H9 (cell line): ENCODE measurements at regions not wholly inside any gene's neighbourhood (a gene's known extent, or its start where the extent isn't known, plus 50 kb on each side); places are given as distances from the start of the nearest gene placed in this dataset.

Experiments
- DNase-seq: peaks from one replicate; pipeline ENCODE4 v3.0.0-alpha.2; 2017
- H2AFZ ChIP-seq: one replicate; pipeline ENCODE4 v1.6.1; 2013; ENCODE audit warnings: mild to moderate bottlenecking, low read length, control low read depth, moderate library complexity
- H2AK5ac ChIP-seq: 2 replicates; pipeline ENCODE4 v1.6.1; 2013; ENCODE audit warnings: low read length, control low read depth, mixed read lengths; ENCODE audit not compliant: insufficient read length
- H2BK120ac ChIP-seq: one replicate; pipeline ENCODE4 v1.6.1; 2013; ENCODE audit warnings: low read depth, mild to moderate bottlenecking, low read length, control low read depth, inconsistent platforms; ENCODE audit not compliant: poor library complexity, severe bottlenecking
- H2BK12ac ChIP-seq: 2 replicates; pipeline ENCODE4 v1.6.1; 2013; ENCODE audit warnings: low read length, control low read depth, mixed read lengths, low read depth; ENCODE audit not compliant: insufficient read length
- H2BK15ac ChIP-seq: 2 replicates; pipeline ENCODE4 v1.6.1; 2013; ENCODE audit warnings: low read depth, low read length, control low read depth
- H2BK20ac ChIP-seq: one replicate; pipeline ENCODE4 v1.6.1; 2013; ENCODE audit warnings: low read depth, mild to moderate bottlenecking, low read length, control low read depth, inconsistent platforms; ENCODE audit not compliant: poor library complexity, severe bottlenecking
- H2BK5ac ChIP-seq: 2 replicates; pipeline ENCODE4 v1.6.1; 2013; ENCODE audit warnings: low read length, control low read depth, mixed read lengths; ENCODE audit not compliant: insufficient read length
- H3K14ac ChIP-seq: 2 replicates; pipeline ENCODE4 v1.6.1; 2013; ENCODE audit warnings: low read length, control low read depth; ENCODE audit not compliant: insufficient read depth
- H3K18ac ChIP-seq: 2 replicates; pipeline ENCODE4 v1.6.1; 2013; ENCODE audit warnings: low read depth, mild to moderate bottlenecking, mixed read lengths, low read length, control low read depth; ENCODE audit not compliant: insufficient read length
- H3K23ac ChIP-seq: 2 replicates; pipeline ENCODE4 v1.6.1; 2013; ENCODE audit warnings: low read length, control low read depth, mixed read lengths, low read depth; ENCODE audit not compliant: insufficient read length
- H3K23me2 ChIP-seq: 2 replicates; pipeline ENCODE4 v1.6.1; 2013; ENCODE audit warnings: low read depth, mild to moderate bottlenecking, mixed read lengths, low read length, control low read depth; ENCODE audit not compliant: insufficient read length, poor library complexity, severe bottlenecking
- H3K27ac ChIP-seq: 2 replicates; pipeline ENCODE4 v1.5.1; 2013; ENCODE audit warnings: low read length, control low read depth, mixed read lengths, low read depth; ENCODE audit not compliant: insufficient read length
- H3K27me3 ChIP-seq: 2 replicates; pipeline ENCODE4 v1.6.1; 2013; ENCODE audit warnings: low read length, control low read depth, inconsistent platforms; ENCODE audit not compliant: insufficient read depth
- H3K4ac ChIP-seq: 2 replicates; pipeline ENCODE4 v1.6.1; 2013; ENCODE audit warnings: low read depth, mild to moderate bottlenecking, control low read depth, inconsistent platforms, low read length, moderate library complexity
- H3K4me1 ChIP-seq: 2 replicates; pipeline ENCODE4 v1.6.1; 2013; ENCODE audit warnings: low read length, control low read depth, inconsistent platforms; ENCODE audit not compliant: insufficient read depth
- H3K4me2 ChIP-seq: 2 replicates; pipeline ENCODE4 v1.6.1; 2013; ENCODE audit warnings: low read length, control low read depth, mixed read lengths; ENCODE audit not compliant: insufficient read length, insufficient read depth
- H3K56ac ChIP-seq: 2 replicates; pipeline ENCODE4 v1.6.1; 2013; ENCODE audit warnings: low read depth, mild to moderate bottlenecking, mixed read lengths, low read length, control low read depth; ENCODE audit not compliant: insufficient read length
- H3K79me1 ChIP-seq: 2 replicates; pipeline ENCODE4 v1.6.1; 2013; ENCODE audit warnings: low read depth, mild to moderate bottlenecking, moderate library complexity, low read length, control low read depth, inconsistent platforms; ENCODE audit not compliant: insufficient read depth, poor library complexity, severe bottlenecking
- H3K79me2 ChIP-seq: 2 replicates; pipeline ENCODE4 v1.6.1; 2013; ENCODE audit warnings: low read length, control low read depth, inconsistent platforms; ENCODE audit not compliant: insufficient read depth
- H3K9ac ChIP-seq: 2 replicates; pipeline ENCODE4 v1.6.1; 2013; ENCODE audit warnings: low read length, control low read depth, mixed read lengths; ENCODE audit not compliant: insufficient read length; ENCODE audit errors: extremely low read depth
- H3K9me3 ChIP-seq: one replicate; pipeline ENCODE4 v1.6.1; 2013; ENCODE audit warnings: low read depth, low read length, inconsistent platforms; ENCODE audit not compliant: control insufficient read depth
- H3T11ph ChIP-seq: one replicate; pipeline ENCODE4 v1.6.1; 2013; ENCODE audit warnings: mild to moderate bottlenecking, low read length, control low read depth, inconsistent platforms
- H4K20me1 ChIP-seq: one replicate; pipeline ENCODE4 v1.6.1; 2013; ENCODE audit not compliant: control insufficient read depth, insufficient read length, insufficient read depth
- H4K5ac ChIP-seq: 2 replicates; pipeline ENCODE4 v1.6.1; 2013; ENCODE audit warnings: low read depth, mild to moderate bottlenecking, mixed read lengths, low read length, control low read depth; ENCODE audit not compliant: insufficient read length
- H4K8ac ChIP-seq: replicated peaks from 2 replicates; pipeline ENCODE4 v1.6.1; 2013; ENCODE audit warnings: low read length, control low read depth, mixed read lengths, low read depth; ENCODE audit not compliant: insufficient read length
- H4K91ac ChIP-seq: 2 replicates; pipeline ENCODE4 v1.6.1; 2013; ENCODE audit warnings: low read depth, mild to moderate bottlenecking, moderate library complexity, mixed read lengths, low read length, control low read depth; ENCODE audit not compliant: insufficient read length
- H3K27ac Mint-ChIP-seq, 3 experiments: 2 replicates in 2 of 3; 3 replicates in 1 of 3; pipeline ENCODE4 v1.8.0; 2020 to 2021; ENCODE audit warnings: mixed read lengths in 3 of 3, mild to moderate bottlenecking in 1 of 3, moderate library complexity in 1 of 3
- H3K27me3 Mint-ChIP-seq: 2 replicates; pipeline ENCODE4 v1.8.0; 2021; ENCODE audit warnings: low read depth, mild to moderate bottlenecking, moderate library complexity, mixed read lengths
- H3K36me3 Mint-ChIP-seq, 3 experiments: 2 replicates in 2 of 3; 3 replicates in 1 of 3; pipeline ENCODE4 v1.8.0; 2020 to 2021; ENCODE audit warnings: low read depth in 3 of 3, mixed read lengths in 3 of 3; ENCODE audit not compliant: insufficient read depth in 1 of 3
- H3K4me1 Mint-ChIP-seq, 2 experiments: 2 replicates each; pipeline ENCODE4 v1.8.0; 2020; ENCODE audit warnings: mixed read lengths in 2 of 2
- H3K4me3 Mint-ChIP-seq, 2 experiments: 2 replicates in 1 of 2; 3 replicates in 1 of 2; pipeline ENCODE4 v1.8.0; 2020 to 2021; ENCODE audit warnings: mild to moderate bottlenecking in 2 of 2, mixed read lengths in 2 of 2, moderate library complexity in 1 of 2
- H3K9me3 Mint-ChIP-seq, 2 experiments: 2 replicates in 1 of 2; 3 replicates in 1 of 2; pipeline ENCODE4 v1.8.0; 2020; ENCODE audit warnings: mild to moderate bottlenecking in 2 of 2, mixed read lengths in 2 of 2, moderate library complexity in 1 of 2
- CTCF ChIP-seq: fragments of 200-600 bp; sonication (generic); conservative IDR thresholded peaks from 3 replicates; pipeline ENCODE4 v1.8.0; 2021; ENCODE audit warnings: antibody characterized with exemption, mild to moderate bottlenecking
- WGBS: extraction: QIAGEN DNeasy Blood & Tissue Kit; methylation state at CpG from one replicate; pipeline ENCODE4 v1.1.7; 2013; ENCODE audit warnings: missing lambda C conversion rate, low lambda C conversion rate, mixed read lengths; ENCODE audit not compliant: insufficient read length; ENCODE audit errors: extremely low coverage; 5-methylcytosine and 5-hydroxymethylcytosine counted together

DNA sequence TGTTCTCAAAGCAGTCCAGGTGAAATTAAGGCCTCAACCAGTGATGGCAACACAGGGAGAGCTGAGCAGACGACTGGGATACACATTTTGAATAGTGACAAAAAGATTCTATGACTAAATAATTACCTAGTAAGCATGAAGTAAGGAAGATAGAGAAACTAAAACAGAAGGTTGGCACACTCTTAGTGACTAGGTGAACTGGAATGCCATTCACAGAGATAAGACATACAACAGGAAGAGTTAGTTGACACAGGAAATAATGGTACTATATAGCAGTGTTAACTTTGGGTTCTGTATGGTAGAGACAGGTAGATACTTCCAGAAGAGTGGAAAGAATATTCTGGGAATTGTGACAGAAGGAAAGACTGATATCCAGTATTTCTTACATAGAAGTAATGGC lies 181.8 kb upstream of the NT5C1B start:
- Mint-ChIP-seq H3K4me1 (no peaks in the 10 kb centered on the region), H3K27me3 (peaks cover 64% of the 10 kb centered on the region), H3K27ac (no peak overlapping the region), H3K36me3 (no peaks in the 10 kb centered on the region), H3K4me3 (no peak overlapping the region), H3K9me3 (peaks cover 4 to 5% of the 10 kb centered on the region in 2 experiments; a peak in 2 of 5 replicates)
- Histone ChIP-seq H2BK120ac (no peak overlapping the region), H3K23ac (no peak overlapping the region), H3K27ac (no peak overlapping the region), H3K79me2 (no peaks in the 10 kb centered on the region), H3K4me1 (no peaks in the 10 kb centered on the region), H3K23me2 (no peaks in the 10 kb centered on the region), H3K18ac (no peak overlapping the region), H3K9me3 (no peaks in the 10 kb centered on the region), H4K8ac (no peak overlapping the region), H2AK5ac (no peak overlapping the region), H2BK5ac (no peak overlapping the region), H3K4me2 (no peak overlapping the region), H3K56ac (no peak overlapping the region), H4K20me1 (no peaks in the 10 kb centered on the region), H2AFZ (no peak overlapping the region), H3T11ph (no peak overlapping the region), H4K5ac (no peak overlapping the region), H3K4ac (no peak overlapping the region), H2BK20ac (no peak overlapping the region), H2BK12ac (no peak overlapping the region), H3K79me1 (no peaks in the 10 kb centered on the region), H3K9ac (no peak overlapping the region), H4K91ac (no peak overlapping the region), H2BK15ac (no peak overlapping the region), H3K14ac (no peak overlapping the region), H3K27me3 (peaks cover 3% of the 10 kb centered on the region; the same call in 1 of the 2 replicates)
- WGBS: no CpG with 5 or more reads among the region's 1 CpG
- no peak for DNase-seq
- TF ChIP-seq CTCF: no peak
